H9 (cell line): ENCODE measurements at regions not wholly inside any gene's neighbourhood (a gene's known extent, or its start where the extent isn't known, plus 50 kb on each side); places are given as distances from the start of the nearest gene placed in this dataset.

ENCODE experiments used
- DNase-seq: peaks from one replicate; pipeline ENCODE4 v3.0.0-alpha.2; 2017
- H2AFZ ChIP-seq: one replicate; pipeline ENCODE4 v1.6.1; 2013; ENCODE audit warnings: mild to moderate bottlenecking, low read length, control low read depth, moderate library complexity
- H2AK5ac ChIP-seq: 2 replicates; pipeline ENCODE4 v1.6.1; 2013; ENCODE audit warnings: low read length, control low read depth, mixed read lengths; ENCODE audit not compliant: insufficient read length
- H2BK120ac ChIP-seq: one replicate; pipeline ENCODE4 v1.6.1; 2013; ENCODE audit warnings: low read depth, mild to moderate bottlenecking, low read length, control low read depth, inconsistent platforms; ENCODE audit not compliant: poor library complexity, severe bottlenecking
- H2BK12ac ChIP-seq: 2 replicates; pipeline ENCODE4 v1.6.1; 2013; ENCODE audit warnings: low read length, control low read depth, mixed read lengths, low read depth; ENCODE audit not compliant: insufficient read length
- H2BK15ac ChIP-seq: 2 replicates; pipeline ENCODE4 v1.6.1; 2013; ENCODE audit warnings: low read depth, low read length, control low read depth
- H2BK20ac ChIP-seq: one replicate; pipeline ENCODE4 v1.6.1; 2013; ENCODE audit warnings: low read depth, mild to moderate bottlenecking, low read length, control low read depth, inconsistent platforms; ENCODE audit not compliant: poor library complexity, severe bottlenecking
- H2BK5ac ChIP-seq: 2 replicates; pipeline ENCODE4 v1.6.1; 2013; ENCODE audit warnings: low read length, control low read depth, mixed read lengths; ENCODE audit not compliant: insufficient read length
- H3K14ac ChIP-seq: 2 replicates; pipeline ENCODE4 v1.6.1; 2013; ENCODE audit warnings: low read length, control low read depth; ENCODE audit not compliant: insufficient read depth
- H3K18ac ChIP-seq: 2 replicates; pipeline ENCODE4 v1.6.1; 2013; ENCODE audit warnings: low read depth, mild to moderate bottlenecking, mixed read lengths, low read length, control low read depth; ENCODE audit not compliant: insufficient read length
- H3K23ac ChIP-seq: 2 replicates; pipeline ENCODE4 v1.6.1; 2013; ENCODE audit warnings: low read length, control low read depth, mixed read lengths, low read depth; ENCODE audit not compliant: insufficient read length
- H3K23me2 ChIP-seq: 2 replicates; pipeline ENCODE4 v1.6.1; 2013; ENCODE audit warnings: low read depth, mild to moderate bottlenecking, mixed read lengths, low read length, control low read depth; ENCODE audit not compliant: insufficient read length, poor library complexity, severe bottlenecking
- H3K27ac ChIP-seq: 2 replicates; pipeline ENCODE4 v1.5.1; 2013; ENCODE audit warnings: low read length, control low read depth, mixed read lengths, low read depth; ENCODE audit not compliant: insufficient read length
- H3K27me3 ChIP-seq: 2 replicates; pipeline ENCODE4 v1.6.1; 2013; ENCODE audit warnings: low read length, control low read depth, inconsistent platforms; ENCODE audit not compliant: insufficient read depth
- H3K4ac ChIP-seq: 2 replicates; pipeline ENCODE4 v1.6.1; 2013; ENCODE audit warnings: low read depth, mild to moderate bottlenecking, control low read depth, inconsistent platforms, low read length, moderate library complexity
- H3K4me1 ChIP-seq: 2 replicates; pipeline ENCODE4 v1.6.1; 2013; ENCODE audit warnings: low read length, control low read depth, inconsistent platforms; ENCODE audit not compliant: insufficient read depth
- H3K4me2 ChIP-seq: 2 replicates; pipeline ENCODE4 v1.6.1; 2013; ENCODE audit warnings: low read length, control low read depth, mixed read lengths; ENCODE audit not compliant: insufficient read length, insufficient read depth
- H3K56ac ChIP-seq: 2 replicates; pipeline ENCODE4 v1.6.1; 2013; ENCODE audit warnings: low read depth, mild to moderate bottlenecking, mixed read lengths, low read length, control low read depth; ENCODE audit not compliant: insufficient read length
- H3K79me1 ChIP-seq: 2 replicates; pipeline ENCODE4 v1.6.1; 2013; ENCODE audit warnings: low read depth, mild to moderate bottlenecking, moderate library complexity, low read length, control low read depth, inconsistent platforms; ENCODE audit not compliant: insufficient read depth, poor library complexity, severe bottlenecking
- H3K79me2 ChIP-seq: 2 replicates; pipeline ENCODE4 v1.6.1; 2013; ENCODE audit warnings: low read length, control low read depth, inconsistent platforms; ENCODE audit not compliant: insufficient read depth
- H3K9ac ChIP-seq: 2 replicates; pipeline ENCODE4 v1.6.1; 2013; ENCODE audit warnings: low read length, control low read depth, mixed read lengths; ENCODE audit not compliant: insufficient read length; ENCODE audit errors: extremely low read depth
- H3K9me3 ChIP-seq: one replicate; pipeline ENCODE4 v1.6.1; 2013; ENCODE audit warnings: low read depth, low read length, inconsistent platforms; ENCODE audit not compliant: control insufficient read depth
- H3T11ph ChIP-seq: one replicate; pipeline ENCODE4 v1.6.1; 2013; ENCODE audit warnings: mild to moderate bottlenecking, low read length, control low read depth, inconsistent platforms
- H4K20me1 ChIP-seq: one replicate; pipeline ENCODE4 v1.6.1; 2013; ENCODE audit not compliant: control insufficient read depth, insufficient read length, insufficient read depth
- H4K5ac ChIP-seq: 2 replicates; pipeline ENCODE4 v1.6.1; 2013; ENCODE audit warnings: low read depth, mild to moderate bottlenecking, mixed read lengths, low read length, control low read depth; ENCODE audit not compliant: insufficient read length
- H4K8ac ChIP-seq: replicated peaks from 2 replicates; pipeline ENCODE4 v1.6.1; 2013; ENCODE audit warnings: low read length, control low read depth, mixed read lengths, low read depth; ENCODE audit not compliant: insufficient read length
- H4K91ac ChIP-seq: 2 replicates; pipeline ENCODE4 v1.6.1; 2013; ENCODE audit warnings: low read depth, mild to moderate bottlenecking, moderate library complexity, mixed read lengths, low read length, control low read depth; ENCODE audit not compliant: insufficient read length
- H3K27ac Mint-ChIP-seq, 3 experiments: 2 replicates in 2 of 3; 3 replicates in 1 of 3; pipeline ENCODE4 v1.8.0; 2020 to 2021; ENCODE audit warnings: mixed read lengths in 3 of 3, mild to moderate bottlenecking in 1 of 3, moderate library complexity in 1 of 3
- H3K27me3 Mint-ChIP-seq: 2 replicates; pipeline ENCODE4 v1.8.0; 2021; ENCODE audit warnings: low read depth, mild to moderate bottlenecking, moderate library complexity, mixed read lengths
- H3K36me3 Mint-ChIP-seq, 3 experiments: 2 replicates in 2 of 3; 3 replicates in 1 of 3; pipeline ENCODE4 v1.8.0; 2020 to 2021; ENCODE audit warnings: low read depth in 3 of 3, mixed read lengths in 3 of 3; ENCODE audit not compliant: insufficient read depth in 1 of 3
- H3K4me1 Mint-ChIP-seq, 2 experiments: 2 replicates each; pipeline ENCODE4 v1.8.0; 2020; ENCODE audit warnings: mixed read lengths in 2 of 2
- H3K4me3 Mint-ChIP-seq, 2 experiments: 2 replicates in 1 of 2; 3 replicates in 1 of 2; pipeline ENCODE4 v1.8.0; 2020 to 2021; ENCODE audit warnings: mild to moderate bottlenecking in 2 of 2, mixed read lengths in 2 of 2, moderate library complexity in 1 of 2
- H3K9me3 Mint-ChIP-seq, 2 experiments: 2 replicates in 1 of 2; 3 replicates in 1 of 2; pipeline ENCODE4 v1.8.0; 2020; ENCODE audit warnings: mild to moderate bottlenecking in 2 of 2, mixed read lengths in 2 of 2, moderate library complexity in 1 of 2
- WGBS: extraction: QIAGEN DNeasy Blood & Tissue Kit; methylation state at CpG from one replicate; pipeline ENCODE4 v1.1.7; 2013; ENCODE audit warnings: missing lambda C conversion rate, low lambda C conversion rate, mixed read lengths; ENCODE audit not compliant: insufficient read length; ENCODE audit errors: extremely low coverage; 5-methylcytosine and 5-hydroxymethylcytosine counted together
- TF ChIP-seq, protein P1 (sequence below): fragments of 200-600 bp; sonication (generic); conservative IDR thresholded peaks from 3 replicates; pipeline ENCODE4 v1.8.0; 2021; ENCODE audit warnings: antibody characterized with exemption, mild to moderate bottlenecking

GRCh38 chr12:115225845-115226244 lies 541.9 kb upstream of the TBX3 start:
- H2BK20ac ChIP-seq, result no peak overlapping the region
- no peak overlapping the region for H3K4me2 ChIP-seq
- H2BK15ac ChIP-seq, result no peak overlapping the region
- no peak overlapping the region for H2AFZ ChIP-seq
- no peaks in the 10 kb centered on the region for H3K79me2 ChIP-seq
- no peak overlapping the region for H4K8ac ChIP-seq
- no peak overlapping the region for H3K23ac ChIP-seq
- H2BK12ac ChIP-seq, result no peak overlapping the region
- TF ChIP-seq, protein P1, sequence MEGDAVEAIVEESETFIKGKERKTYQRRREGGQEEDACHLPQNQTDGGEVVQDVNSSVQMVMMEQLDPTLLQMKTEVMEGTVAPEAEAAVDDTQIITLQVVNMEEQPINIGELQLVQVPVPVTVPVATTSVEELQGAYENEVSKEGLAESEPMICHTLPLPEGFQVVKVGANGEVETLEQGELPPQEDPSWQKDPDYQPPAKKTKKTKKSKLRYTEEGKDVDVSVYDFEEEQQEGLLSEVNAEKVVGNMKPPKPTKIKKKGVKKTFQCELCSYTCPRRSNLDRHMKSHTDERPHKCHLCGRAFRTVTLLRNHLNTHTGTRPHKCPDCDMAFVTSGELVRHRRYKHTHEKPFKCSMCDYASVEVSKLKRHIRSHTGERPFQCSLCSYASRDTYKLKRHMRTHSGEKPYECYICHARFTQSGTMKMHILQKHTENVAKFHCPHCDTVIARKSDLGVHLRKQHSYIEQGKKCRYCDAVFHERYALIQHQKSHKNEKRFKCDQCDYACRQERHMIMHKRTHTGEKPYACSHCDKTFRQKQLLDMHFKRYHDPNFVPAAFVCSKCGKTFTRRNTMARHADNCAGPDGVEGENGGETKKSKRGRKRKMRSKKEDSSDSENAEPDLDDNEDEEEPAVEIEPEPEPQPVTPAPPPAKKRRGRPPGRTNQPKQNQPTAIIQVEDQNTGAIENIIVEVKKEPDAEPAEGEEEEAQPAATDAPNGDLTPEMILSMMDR, result no peak
- H2BK120ac ChIP-seq, result no peak overlapping the region
- no peaks in the 10 kb centered on the region for H3K27me3 ChIP-seq
- no CpG with 5 or more reads among the region's 4 CpGs for WGBS
- no peak overlapping the region for H2AK5ac ChIP-seq
- Mint-ChIP-seq H3K4me3 (no peak overlapping the region), H3K27ac (no peak overlapping the region), H3K36me3 (no peaks in the 10 kb centered on the region), H3K9me3 (no peaks in the 10 kb centered on the region), H3K4me1 (peaks cover 0 to 2% of the 10 kb centered on the region in 2 experiments; a peak in 1 of 4 replicates), H3K27me3 (no peaks in the 10 kb centered on the region; the same call in 1 of the 2 replicates)
- no peak overlapping the region for H3K14ac ChIP-seq
- no peak overlapping the region for H4K91ac ChIP-seq
- H2BK5ac ChIP-seq, result no peak overlapping the region
- no peak overlapping the region for H4K5ac ChIP-seq
- H4K20me1 ChIP-seq, result no peaks in the 10 kb centered on the region
- no peaks in the 10 kb centered on the region for H3K79me1 ChIP-seq
- DNase-seq, result no peak
- H3K56ac ChIP-seq, result no peak overlapping the region
- H3K4me1 ChIP-seq, result no peaks in the 10 kb centered on the region
- no peaks in the 10 kb centered on the region for H3K9me3 ChIP-seq
- H3K9ac ChIP-seq, result no peak overlapping the region
- H3K27ac ChIP-seq, result no peak overlapping the region
- no peak overlapping the region for H3T11ph ChIP-seq
- H3K18ac ChIP-seq, result no peak overlapping the region
- H3K4ac ChIP-seq, result no peak overlapping the region
- no peaks in the 10 kb centered on the region for H3K23me2 ChIP-seq
